ENCODE measurements at regions not wholly inside any gene's neighbourhood (a gene's known extent, or its start where the extent isn't known, plus 50 kb on each side); places are given as distances from the start of the nearest gene placed in this dataset.
"Not testable (repeated sequence)": the region's sequence is repeated elsewhere in the genome, so short reads cannot be mapped to it uniquely, and the experiment has no call there.

DNA sequence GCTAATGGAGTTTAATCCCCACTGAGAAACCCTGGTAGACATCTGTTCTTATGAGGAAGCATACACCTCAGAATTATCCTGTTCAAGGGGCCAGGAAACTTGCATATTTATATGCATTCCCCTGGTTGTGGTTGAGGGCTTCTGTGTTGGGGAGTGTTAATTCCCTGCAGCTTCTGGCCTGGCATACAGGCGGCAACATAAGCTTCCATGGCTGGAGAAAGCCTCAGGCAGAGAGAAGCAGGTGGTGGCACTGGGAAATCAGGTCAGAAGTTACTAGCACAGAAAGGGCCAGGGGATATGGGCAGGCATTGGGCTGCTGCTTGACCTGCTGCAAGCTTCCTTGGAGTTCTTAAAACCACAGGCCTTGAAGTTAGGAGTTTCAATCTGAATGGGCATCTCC, 166.1 kb upstream of the SEMA6A start:
- no peak for DNase-seq

GRCh38 chr5:116739571-116739970, 164.9 kb upstream of the SEMA6A start:
- no peak for DNase-seq

- DNase-seq, result no peak
Observed at GRCh38 chr5:116738615-116739261, 164.1 kb upstream of the SEMA6A start.

- no peak for DNase-seq
Observed at GRCh38 chr5:116738239-116738614, 163.6 kb upstream of the SEMA6A start.

- no peak for DNase-seq
Observed at GRCh38 chr5:116736671-116737070, 162.0 kb upstream of the SEMA6A start.

GRCh38 chr5:116733991-116734975, 159.7 kb upstream of the SEMA6A start:
- no peak for DNase-seq

DNA sequence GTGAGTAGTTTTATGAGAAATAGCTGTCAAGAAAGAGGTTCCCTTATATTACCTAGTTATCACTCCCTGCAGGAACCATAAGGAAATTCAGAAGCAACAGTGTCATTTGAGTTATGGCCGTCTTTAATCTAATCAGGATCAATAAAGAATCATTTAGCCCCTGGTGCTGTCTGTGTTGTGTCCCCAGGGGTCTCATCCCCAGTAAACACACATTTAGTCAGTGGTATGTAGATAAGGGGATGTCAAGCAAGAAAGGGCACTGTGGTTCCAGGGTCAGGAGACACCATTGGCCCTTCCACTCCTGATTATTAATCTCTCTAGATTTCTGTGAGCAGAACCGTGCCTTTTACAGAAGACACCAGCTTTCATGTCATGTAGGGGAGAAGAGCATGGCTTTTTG, 158.0 kb upstream of the SEMA6A start:
- DNase-seq, result no peak

GRCh38 chr5:116731432-116731831, 156.8 kb upstream of the SEMA6A start:
- no peak for DNase-seq

DNA sequence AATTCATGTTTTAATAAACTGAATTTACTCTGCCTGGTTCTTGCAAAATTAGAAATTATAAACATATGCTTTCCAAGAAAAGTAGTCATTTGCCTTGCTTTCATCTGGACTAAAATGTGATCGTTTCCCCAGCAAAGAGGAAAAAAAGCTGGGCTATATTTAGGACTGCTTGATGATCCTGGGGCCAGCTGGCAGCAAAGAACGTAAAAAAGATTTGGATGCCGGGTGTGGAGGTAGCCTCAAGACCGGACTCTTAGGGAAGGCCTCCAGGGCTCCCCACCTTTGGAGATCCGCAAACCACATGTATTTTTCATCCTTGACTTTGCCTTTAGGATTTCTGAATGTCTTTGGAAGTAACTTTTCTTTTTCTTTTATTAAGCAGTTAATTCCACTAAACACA, 156.1 kb upstream of the SEMA6A start:
- DNase-seq, result no peak

DNA sequence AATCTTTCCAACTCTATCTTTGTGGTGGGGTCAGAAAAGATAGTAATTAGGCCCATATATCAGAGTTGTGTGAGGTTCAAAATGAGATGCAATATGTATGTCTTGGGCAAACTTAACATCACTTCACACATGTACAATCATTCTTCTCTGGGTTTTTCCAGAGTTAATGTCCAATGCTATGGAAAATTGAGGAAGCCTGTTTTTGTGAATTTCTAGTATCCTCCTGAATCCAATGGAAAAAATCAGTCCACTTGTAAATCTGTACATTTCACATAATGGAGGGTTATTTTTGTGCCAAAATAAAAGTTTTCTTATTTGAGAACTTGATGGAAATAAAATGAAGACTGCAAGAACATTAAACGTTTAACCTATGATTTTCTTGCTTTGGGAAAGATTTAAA, 155.6 kb upstream of the SEMA6A start:
- no peak for DNase-seq

GRCh38 chr5:116727248-116727647, 152.6 kb upstream of the SEMA6A start:
- no peak for DNase-seq

GRCh38 chr5:116726180-116726579, 151.6 kb upstream of the SEMA6A start:
- DNase-seq, result not testable (repeated sequence)

GRCh38 chr5:116724971-116725370, 150.3 kb upstream of the SEMA6A start:
- DNase-seq, result no peak

GRCh38 chr5:116722651-116723050, 148.0 kb upstream of the SEMA6A start:
- no peak for DNase-seq

GRCh38 chr5:116719106-116719505, 144.5 kb upstream of the SEMA6A start:
- DNase-seq, result no peak

DNA sequence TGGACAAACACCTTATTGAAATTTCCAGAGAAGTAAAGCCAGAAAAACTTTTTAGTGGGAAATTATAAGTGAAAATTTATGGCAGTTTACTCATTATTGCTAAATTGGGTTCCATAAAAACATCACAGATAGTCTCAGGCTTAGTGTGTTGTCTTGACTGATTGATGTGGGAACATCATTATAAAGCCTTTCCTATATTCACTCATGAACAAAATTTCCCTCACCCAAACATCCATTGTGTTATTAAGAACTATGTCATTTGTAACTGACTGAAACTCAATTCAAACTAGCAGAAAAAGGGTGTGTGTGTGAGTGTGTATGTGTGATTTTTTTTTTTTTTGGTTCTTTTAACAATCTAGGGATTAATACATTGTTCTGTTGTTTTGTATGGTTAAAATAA, 143.7 kb upstream of the SEMA6A start:
- DNase-seq, result no peak

DNA sequence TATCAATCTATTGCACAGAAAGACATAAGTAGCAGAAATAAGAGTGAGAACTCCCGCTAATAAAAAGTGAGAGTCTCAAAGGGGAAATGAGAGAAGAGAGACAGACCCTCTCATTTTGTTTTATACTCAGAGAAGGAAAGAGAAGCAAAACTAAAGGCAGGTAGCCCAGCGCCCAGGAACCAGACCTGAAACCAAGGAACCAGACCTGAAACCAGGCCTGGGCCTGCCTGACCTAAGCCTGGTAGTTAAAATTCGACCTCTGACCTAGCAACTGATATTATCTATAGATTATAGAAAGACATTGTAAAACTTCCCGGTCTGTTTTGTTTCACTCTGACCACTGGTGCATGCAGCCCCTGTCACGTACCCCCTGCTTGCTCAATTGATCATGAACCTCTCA, 134.5 kb upstream of the SEMA6A start:
- DNase-seq, result no peak

- DNase-seq, result not testable (repeated sequence)
Observed at GRCh38 chr5:116705121-116705519, 130.5 kb upstream of the SEMA6A start.

GRCh38 chr5:116703941-116704340, 129.3 kb upstream of the SEMA6A start:
- no peak for DNase-seq

DNA sequence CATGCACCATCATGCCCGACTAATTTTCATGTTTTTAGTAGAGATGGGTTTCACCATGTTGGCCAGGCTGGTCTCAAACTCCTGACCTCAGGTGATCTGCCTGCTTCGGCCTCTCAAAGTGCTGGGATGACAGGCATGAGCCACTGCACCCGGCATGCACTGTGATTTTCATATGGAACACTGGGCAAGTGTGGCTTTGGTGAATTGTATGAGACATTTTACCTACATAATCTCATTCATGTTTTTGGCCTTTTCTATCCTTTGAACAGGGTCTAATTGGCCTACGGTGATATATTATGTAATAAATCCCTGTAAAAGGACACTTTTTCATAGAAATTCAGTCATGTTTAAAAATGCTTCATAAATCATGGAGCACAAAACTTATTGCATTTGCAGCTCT, 128.7 kb upstream of the SEMA6A start:
- no peak for DNase-seq

GRCh38 chr5:116702776-116703175, 128.2 kb upstream of the SEMA6A start:
- no peak for DNase-seq

DNA sequence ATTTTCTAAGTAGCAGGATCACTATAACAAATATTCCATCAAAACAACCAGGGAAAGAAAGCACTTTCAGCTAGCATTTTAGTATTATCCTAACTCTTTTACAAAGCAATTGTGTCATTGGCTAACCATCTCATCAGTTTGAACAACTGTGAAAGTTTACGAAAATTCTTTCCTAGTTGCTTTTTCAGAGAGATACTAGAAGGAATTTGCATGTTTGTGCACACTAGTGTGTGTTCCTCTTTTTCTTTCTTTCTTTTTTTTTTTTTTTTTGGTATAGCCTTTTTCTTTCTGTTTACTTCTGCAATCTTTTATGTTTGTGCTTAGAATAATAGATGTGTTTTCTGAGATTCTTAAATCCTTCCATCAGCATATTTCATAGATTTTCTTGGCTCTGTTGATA, 124.7 kb upstream of the SEMA6A start:
- no peak for DNase-seq

GRCh38 chr5:116696366-116696765, 121.7 kb upstream of the SEMA6A start:
- no peak for DNase-seq

GRCh38 chr5:116695681-116696080, 121.1 kb upstream of the SEMA6A start:
- no peak for DNase-seq
